ENCODE measurements at regions not wholly inside any gene's neighbourhood (a gene's known extent, or its start where the extent isn't known, plus 50 kb on each side); places are given as distances from the start of the nearest gene placed in this dataset.
"Not testable (repeated sequence)": the region's sequence is repeated elsewhere in the genome, so short reads cannot be mapped to it uniquely, and the experiment has no call there.

DNA sequence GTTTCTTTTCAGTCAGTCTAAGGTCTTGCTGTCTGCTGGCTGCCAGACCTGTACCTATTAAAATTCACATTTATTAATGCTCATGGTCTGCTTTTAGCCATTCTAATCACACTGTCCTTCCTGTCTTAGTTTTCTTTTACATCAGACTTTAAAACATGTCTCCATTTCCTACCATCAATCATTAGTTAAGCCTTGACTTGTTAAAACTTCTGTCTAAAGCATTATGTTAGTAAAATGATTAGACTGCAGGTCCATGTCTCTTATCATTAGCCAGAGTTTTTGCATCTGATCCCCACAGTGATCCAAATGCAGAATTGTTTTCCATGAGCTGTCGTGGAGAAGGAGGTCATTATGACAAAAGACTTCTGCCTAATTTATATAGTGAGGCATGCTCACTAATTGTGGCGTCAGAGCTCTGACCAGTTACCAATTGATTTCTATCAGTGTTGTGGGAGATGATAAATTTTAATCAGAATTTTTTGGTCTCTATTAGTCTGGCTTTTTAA is 226.5 kb downstream of the DKK1 start:
- no peak for DNase-seq (ENCODE audit: low spot score)

DNA sequence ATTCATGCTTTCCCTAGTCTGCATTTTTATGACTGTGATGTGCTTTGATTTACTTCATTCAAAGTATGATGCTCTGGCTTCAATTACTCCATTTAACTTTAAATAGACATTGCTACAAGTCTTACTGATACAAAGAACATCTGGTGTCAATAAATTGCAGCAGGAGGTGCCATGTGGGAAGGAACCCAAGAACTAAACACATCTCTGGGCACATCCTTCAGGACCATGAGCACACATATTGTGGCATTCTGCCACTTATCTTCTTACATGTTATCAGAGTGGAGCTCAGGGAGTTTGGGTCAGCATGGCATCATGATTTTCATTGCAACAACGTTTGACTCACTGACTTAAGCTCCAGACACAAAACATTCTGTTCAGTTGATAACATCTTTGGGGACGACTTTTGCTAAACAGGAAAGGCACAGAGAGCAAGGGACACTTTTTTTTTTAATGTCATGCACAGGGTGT is 227.0 kb downstream of the DKK1 start:
- DNase-seq (ENCODE audit: low spot score), result no peak

DNA sequence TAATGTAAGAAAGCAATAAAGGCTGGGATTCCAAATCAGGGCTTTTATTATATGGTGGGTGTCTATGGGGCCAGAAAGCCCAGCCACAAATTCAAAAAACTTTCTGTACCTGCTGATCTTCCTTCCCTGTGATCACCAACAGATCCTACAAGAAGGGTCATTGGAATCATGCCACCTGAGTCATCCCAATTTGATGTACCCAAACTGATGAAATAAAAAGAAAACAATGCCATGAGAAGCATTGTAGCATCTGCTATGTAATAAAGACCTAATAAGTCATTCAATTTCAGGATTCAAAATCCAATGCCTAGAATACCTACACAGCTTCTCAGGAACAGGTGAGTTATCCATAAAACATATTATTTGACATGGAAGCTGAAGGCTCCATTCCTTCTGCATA is 228.8 kb downstream of the DKK1 start:
- no peak for DNase-seq (ENCODE audit: low spot score)

DNA sequence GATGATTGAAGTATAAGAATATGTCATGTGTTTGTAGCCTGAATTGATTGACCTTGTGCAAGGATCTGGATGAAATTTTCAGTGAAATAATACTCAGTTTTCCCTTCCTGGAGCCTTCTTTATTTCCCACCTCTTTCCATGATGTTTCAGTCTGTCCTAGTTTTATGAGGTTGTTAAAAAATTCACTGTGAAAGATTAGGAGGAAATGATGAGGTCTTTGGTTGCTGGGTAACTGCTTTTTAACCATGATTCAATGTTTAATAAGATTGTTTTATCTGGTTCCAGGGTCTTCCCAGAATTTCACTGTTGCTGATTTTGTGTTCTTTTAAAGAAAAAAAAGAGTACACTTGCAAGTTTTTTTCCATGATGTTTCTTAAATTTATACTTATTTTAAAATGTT is 221.5 kb downstream of the MBL2 start:
- no peak for DNase-seq (ENCODE audit: low spot score)

DNA sequence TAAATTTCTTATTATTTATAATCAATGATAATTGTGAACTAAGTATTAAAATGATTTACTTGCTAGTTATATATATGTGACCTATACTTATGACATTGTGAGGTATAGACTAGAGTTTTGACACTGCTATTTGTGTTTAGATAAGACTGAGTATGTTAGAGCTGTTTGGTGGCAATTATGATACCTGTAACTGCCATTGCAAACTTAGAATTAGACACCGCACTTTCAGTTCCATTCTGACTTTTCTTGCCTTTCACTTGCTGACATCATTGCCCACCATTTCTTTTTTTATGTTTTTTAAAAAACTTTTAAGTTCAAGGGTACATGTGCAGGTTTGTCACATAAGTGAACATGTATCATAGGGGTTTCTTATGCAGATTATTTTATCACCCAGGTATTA is 214.5 kb downstream of the MBL2 start:
- no peak for DNase-seq (ENCODE audit: low spot score)

DNA sequence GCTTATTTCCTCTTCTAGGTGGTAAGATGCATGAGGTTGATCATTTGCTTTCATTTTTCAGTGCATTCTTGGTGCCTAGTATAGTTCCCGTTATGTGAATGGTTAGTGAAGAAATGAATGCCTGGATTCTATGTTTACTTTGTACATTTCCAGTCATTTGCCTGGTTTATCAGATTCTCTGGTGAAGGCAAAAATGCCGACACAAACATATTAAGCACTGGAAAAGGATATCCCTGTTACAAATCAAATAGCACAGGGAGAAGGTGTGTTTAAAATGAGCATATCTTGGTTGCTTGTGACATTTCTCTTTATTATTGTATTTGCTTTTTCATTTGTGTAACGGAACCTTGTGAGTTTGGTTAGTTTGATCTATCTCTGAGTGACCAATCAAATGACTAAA is 211.3 kb downstream of the MBL2 start:
- DNase-seq (ENCODE audit: low spot score), result no peak

DNA sequence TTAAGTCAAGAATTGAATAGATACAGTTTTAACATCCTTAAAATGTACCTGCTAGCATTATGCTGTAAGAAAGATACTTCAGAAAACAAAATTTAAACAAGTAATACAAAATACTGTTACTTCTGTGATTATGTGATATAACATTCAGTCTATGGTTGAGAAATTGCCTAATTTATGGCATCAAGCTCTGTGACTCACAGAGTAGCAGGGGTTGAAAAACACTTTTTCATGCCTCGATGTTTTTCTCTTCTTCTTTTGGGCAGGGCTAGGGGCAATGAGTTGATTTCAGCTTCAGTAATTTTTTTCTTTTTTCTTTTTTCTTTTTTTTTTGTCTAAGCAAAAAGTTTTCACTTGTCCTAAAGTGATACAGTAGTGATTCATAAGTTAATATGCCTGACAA is 209.2 kb downstream of the MBL2 start:
- DNase-seq (ENCODE audit: low spot score), result no peak

DNA sequence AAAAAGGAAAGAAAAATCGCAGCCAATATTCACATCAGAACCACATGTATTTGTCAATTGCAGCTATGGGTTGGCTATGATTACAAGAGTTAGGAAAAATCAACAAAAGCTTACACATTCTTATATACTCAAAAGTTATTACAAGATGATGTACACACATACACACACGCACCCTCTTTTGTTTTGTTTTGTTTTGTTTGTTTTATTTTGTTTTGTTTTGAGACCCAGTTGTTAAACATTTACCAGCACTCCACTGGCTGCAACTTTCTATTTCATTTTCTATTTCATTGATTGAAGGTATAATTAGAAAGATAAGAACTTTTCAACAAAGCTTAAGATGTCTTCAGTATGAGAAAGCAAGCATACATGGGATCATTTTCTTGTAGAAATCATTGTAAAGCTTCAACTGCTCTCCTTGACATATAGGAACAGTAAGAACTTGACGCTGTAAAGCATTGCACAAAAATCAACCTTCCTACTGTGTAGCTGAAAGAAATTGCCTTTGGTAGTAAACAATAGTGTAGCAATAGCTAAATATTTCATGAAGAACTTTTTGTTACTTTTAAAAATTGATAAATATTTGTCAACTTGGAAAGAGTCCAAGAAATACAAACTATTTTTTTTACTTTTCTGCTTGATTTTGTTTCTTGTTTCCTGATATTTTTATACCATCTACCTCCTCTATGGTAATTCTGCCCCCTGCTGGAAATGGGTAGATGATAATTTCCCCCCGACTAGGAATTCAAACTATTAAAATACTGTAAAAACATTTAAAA is 205.9 kb downstream of the MBL2 start:
- no peak for DNase-seq (ENCODE audit: low spot score)

DNA sequence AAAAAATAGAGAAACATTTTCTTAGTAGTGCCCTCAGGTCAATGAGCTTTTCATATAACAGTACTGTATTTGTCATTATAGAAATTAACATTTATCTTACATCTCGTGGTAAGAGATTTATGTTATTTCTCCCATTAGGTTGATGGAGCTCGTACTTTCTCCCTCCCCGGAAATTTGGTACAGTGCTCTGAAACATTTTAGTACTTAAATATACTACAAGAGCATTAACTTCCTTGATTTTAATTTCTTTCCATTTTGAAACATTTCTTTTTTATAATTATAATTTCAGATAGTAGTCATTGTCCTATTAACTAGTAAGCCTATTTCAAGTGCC is 205.4 kb downstream of the MBL2 start:
- DNase-seq (ENCODE audit: low spot score), result no peak

DNA sequence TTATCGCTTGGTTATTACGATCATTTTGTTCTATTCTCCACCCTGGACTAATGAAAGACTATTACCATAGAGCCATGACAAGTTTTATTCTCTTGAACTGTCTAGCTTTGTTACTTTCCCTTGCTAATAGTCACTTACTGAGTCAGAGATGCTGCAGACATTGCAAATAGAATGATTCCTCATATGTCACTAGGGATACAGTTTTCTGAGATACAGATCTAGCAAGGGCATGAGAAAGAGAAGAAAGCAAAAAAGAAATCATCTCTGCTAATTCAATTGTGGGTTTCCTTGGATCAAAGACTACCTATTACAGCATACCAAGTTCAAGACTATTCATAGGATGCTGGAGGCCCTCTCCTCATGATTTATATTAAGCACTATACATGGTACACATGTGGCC is 204.3 kb downstream of the MBL2 start:
- no peak for DNase-seq (ENCODE audit: low spot score)

DNA sequence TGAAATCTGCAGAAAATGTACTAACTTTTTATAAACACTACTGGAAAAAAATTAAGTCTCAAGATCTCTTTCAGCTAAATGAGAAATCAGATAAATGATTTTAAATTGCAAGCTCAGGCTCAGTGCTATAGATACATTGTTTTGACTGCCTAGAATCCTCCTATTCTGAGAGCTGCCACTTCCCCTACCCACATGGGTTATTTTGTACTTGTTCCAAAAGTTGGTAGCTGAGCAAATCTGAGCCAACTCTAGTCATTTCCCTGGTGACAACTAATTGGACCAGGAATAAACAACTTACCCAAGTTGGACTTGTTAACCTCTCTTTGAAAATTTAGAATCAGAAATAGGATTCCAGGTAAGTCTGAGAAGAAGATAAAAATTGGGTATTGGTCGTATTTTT is 202.1 kb downstream of the MBL2 start:
- DNase-seq (ENCODE audit: low spot score), result no peak

DNA sequence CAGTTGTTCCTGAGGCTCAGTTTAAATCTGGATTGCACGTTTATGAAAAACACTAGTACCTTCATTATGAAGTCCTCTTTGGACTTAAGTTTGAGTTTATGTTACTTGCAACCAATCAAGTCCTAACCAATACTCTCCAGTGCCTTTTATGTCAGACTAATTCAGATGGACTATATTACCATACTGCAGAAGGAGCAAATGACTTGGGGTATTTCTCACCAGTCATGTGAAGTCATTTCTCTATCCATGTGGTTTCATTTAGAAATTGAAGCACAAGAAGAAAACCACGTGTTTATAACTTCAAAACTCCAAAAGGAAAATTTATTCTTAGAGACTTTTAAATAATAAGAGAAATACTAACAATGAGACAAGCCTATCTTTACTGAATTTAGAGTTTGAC is 201.6 kb downstream of the MBL2 start:
- no peak for DNase-seq (ENCODE audit: low spot score)

DNA sequence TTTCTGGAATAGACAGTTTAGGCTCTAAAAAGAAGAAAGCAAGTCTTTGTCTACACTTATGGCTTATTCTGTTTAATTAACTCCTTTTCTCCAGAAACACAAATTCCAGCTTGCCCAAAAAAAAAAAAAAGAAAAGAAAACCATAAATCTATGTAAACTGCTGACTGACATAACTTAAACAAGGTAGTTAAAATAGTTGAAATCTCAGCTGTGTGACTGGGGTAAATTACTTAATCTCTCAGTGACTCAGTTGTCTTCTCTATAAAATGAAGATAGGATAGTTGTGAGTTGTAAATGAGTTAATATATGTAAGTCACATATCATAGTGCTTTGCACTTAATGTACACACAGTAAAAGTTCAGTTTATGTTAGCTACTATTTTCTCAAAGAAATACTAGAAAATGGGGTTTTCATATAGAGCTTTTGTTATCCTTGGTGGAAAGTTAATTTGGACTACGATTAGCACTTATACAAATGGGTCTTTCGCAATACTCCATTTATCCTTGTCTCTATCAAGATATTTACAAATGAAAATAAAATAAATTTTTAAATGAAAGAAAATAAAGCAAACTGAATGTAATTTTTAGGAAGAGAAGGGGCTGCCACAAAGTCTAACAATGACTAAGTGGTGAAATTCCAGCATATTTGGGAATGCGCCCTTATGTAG is 200.9 kb downstream of the MBL2 start:
- no peak for DNase-seq (ENCODE audit: low spot score)

DNA sequence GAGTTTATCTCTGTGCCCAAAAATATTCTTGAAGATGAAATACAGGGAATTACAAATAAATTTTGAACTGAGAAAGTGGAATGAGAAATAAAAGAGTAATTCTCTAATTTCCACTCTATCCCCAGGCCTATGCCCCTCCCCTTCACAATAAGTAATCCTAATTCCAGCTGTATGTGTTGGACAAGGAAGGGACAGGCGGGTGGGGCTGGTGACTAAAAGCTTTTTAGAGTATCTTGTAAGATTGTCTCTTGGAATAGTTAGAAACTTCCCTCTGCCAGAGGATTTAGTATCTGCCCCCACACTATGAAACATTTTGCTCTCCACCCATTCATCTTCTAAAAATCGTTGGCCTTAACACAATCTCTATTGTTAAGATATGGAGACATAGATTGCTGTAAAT is 199.2 kb downstream of the MBL2 start:
- no peak for DNase-seq (ENCODE audit: low spot score)

DNA sequence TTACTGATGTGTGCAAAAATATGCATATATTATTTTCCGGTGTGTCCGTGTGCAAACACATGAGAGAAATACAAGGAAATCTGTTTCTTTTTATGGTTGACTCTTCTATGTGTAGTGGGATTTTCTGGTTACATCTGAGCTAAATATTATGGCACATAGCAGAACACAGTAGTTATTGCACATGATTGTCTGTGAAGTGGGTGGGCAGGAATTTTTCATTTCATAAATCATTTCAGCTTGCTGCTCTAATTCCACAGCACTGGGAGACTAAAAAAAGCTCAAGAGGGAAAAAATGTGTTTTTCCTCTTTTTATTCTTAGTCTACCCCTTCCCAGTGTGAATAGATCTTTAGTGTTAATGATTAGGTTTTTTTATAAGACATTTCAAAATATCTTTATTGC is 197.9 kb downstream of the MBL2 start:
- no peak for DNase-seq (ENCODE audit: low spot score)

DNA sequence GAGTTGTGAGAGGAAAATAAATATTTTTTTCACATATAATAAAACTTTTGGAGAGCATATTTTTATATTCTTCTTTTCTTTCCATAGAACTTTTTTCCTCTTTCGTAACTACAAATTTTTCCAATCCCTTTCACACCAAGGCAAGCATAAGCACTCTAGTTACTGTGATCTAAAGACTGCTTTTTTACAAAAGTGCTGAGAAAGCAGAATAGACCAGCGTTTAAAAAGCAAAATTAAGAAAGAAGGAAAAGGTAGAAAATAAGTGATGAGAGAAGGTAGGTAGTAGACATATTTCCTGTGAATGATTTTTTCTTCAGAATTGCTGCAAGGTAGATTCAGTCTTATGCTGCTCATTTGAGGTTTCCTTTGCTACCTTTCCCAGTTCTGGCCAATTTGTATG is 195.5 kb downstream of the MBL2 start:
- DNase-seq (ENCODE audit: low spot score), result no peak

DNA sequence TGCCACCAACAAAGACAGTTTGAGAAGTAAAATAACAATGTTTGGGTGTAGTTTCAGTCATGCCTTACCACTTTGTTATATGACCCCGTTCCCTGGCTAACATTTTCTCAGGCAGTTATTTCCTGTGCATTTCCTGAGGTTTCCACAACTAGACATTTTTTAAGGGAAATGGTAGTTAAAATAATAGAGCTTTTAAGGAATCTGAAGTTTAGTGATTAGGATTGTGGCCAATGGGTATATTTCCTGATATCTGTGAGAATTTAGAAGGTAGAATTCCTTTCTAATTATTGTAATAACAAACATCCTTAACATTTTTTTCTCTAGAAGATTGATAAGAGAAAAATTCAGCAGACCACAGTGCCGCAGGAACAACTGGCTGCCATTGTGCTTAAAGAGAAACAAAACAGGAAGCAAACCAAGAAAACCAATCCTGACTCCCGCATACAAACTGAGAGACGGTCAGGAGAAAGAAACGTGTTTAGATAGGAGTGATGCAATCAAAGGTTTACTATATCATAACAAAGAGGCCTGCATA is 193.6 kb downstream of the MBL2 start:
- no peak for DNase-seq (ENCODE audit: low spot score)

DNA sequence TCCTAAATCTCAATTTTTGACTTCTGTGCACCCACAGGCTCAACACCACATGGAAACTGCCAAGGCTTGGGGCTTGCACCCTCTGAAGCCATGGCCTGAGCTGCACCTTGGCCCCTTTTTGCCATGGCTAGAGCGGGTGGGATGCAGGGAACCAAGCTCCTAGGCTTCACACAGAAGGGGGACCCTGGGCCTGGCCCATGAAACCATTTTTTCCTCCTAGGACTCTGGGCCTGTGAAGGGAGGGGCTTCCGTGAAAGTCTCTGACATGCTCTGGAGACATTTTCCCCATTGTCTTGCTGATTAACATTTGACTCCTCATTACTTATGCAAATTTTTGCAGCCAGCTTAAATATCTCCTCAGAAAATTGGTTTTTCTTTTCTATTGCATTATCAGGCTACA is 190.9 kb downstream of the MBL2 start:
- DNase-seq (ENCODE audit: low spot score), result not testable (repeated sequence)

DNA sequence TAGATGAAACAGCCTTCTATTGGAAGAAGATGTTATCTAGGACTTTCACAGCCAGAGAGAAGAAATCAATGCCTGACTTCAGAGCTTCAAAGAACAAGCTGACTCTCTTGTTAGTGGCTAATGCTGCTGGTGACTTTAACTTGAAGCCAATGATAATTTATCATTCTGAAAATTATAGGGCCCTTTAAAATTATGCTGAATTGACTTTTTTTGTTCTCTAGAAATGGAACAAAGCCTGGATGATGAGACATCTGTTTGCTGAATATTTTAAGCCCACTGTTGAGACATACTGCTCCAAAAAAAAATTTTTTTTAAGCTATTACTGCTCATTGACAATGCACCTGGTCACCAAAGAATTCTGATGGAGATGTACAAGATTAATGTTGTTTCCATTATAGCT is 189.2 kb downstream of the MBL2 start:
- DNase-seq (ENCODE audit: low spot score), result no peak

DNA sequence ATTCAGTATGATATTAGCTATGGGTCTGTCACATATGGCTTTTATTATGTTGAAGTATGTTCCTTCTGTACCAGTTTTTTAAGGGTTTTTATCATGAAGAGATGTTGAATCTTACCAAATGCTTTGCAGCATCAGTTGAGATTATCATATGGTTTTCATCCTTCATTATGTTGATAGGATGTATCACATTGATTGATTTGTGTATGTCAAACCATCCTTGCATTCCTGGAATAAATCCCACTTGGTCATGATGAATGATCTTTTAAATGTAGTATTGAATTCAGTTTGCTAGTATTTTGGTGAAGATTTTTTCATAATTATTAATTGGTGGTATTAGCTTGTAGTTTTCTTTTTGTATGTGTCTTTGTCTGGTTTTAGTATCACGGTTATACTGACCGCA is 185.9 kb downstream of the MBL2 start:
- no peak for DNase-seq (ENCODE audit: low spot score)

DNA sequence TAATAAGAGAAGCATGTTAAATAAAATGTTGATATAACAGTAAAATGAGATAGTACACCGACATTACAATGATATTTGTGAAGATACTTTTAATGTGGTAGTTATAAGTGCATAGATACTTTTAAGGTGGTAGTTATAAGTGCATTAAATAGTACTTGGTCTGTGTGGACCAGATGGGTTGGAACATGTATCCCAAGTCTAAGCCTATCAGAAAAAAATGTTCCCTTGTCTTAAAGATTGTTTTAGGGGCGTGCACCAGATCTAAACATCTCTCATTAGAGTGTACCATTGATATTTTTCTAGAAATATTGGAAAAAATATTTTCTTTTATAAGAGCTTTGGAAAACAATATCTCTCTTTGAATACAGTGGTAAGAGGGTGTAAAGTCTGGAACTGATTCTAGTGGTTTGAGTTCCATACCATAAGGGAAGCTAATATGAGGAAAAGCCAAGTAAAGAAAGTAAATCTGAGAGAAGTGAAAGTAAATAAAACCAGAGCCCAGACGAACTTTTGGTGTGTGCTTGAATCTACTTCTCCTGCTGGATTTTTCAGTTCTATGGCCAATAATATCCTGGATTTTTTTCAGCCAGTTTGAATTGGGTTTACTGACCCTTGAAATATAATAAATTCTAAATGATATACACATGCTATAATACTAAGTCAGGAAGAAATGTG is 175.3 kb downstream of the MBL2 start:
- peak; percentile 5 for DNase-seq (ENCODE audit: low spot score)

DNA sequence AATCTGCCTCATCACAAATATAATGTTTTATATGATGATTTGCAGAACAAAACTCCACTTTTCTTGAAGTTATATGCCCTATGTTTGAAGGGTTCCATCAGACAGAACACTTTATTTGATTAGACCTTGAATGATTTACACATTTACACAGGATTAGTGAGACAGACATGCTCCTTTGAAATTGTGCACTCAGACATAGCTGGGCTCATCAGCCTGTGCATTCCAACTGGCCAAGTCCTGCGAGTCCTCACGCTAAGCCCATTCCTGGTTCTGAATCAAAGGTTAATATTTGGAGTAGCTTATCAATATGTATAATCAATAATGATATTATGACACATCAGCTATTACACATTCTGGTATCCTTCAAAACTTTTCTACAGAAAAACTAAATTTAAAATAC is 173.6 kb downstream of the MBL2 start:
- DNase-seq (ENCODE audit: low spot score), result no peak
